ENCODE measurements at regions not wholly inside any gene's neighbourhood (a gene's known extent, or its start where the extent isn't known, plus 50 kb on each side); places are given as distances from the start of the nearest gene placed in this dataset.
"Not testable (repeated sequence)": the region's sequence is repeated elsewhere in the genome, so short reads cannot be mapped to it uniquely, and the experiment has no call there.

DNA sequence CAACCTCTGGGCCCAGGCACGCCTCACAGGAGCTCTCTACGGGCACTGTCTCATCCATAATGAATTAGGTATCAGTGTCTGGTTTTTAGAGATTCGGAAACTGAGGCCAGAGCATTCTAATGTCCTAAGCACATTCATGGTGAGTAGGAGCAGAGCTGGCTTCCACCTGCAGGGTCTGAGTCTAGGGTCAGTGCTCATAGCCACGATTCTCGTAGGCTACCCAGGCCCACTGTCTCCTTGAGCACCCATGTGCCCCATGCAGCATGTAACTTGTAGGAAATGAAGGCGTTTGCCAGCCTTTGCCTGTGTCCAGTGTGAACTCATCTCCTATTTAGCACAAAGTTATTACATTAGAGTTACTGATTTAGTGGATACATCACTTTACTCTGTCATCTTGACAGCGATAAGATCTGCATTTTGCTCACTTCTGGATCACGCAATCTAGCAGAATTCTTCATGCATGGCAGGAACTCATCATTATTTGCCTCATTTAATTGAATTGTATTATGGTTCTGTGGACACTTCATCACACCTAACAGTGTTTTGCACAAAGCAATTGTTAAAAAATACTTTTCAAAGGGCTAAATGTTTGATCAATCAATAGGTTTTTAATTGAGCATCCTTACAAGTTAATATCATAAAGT lies 205.3 kb upstream of the SULF2 start:
- no peak overlapping the region for H3K4me3 ChIP-seq
- TF ChIP-seq, protein P1, sequence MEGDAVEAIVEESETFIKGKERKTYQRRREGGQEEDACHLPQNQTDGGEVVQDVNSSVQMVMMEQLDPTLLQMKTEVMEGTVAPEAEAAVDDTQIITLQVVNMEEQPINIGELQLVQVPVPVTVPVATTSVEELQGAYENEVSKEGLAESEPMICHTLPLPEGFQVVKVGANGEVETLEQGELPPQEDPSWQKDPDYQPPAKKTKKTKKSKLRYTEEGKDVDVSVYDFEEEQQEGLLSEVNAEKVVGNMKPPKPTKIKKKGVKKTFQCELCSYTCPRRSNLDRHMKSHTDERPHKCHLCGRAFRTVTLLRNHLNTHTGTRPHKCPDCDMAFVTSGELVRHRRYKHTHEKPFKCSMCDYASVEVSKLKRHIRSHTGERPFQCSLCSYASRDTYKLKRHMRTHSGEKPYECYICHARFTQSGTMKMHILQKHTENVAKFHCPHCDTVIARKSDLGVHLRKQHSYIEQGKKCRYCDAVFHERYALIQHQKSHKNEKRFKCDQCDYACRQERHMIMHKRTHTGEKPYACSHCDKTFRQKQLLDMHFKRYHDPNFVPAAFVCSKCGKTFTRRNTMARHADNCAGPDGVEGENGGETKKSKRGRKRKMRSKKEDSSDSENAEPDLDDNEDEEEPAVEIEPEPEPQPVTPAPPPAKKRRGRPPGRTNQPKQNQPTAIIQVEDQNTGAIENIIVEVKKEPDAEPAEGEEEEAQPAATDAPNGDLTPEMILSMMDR (IDR thresholded peaks at IDR 0.05), result no peak
- intact Hi-C loops (cut with DNase I; ENCODE audit: low total_unique reads), result no loop called here
- H3K36me3 ChIP-seq, result no peaks in the 10 kb centered on the region
- H3K9me3 ChIP-seq, result peaks cover 0 to 10% (median 7%) of the 10 kb centered on the region in 3 donors
- no peak for DNase-seq
- no peak overlapping the region for H3K27ac ChIP-seq
- H3K4me1 ChIP-seq, result no peaks in the 10 kb centered on the region
- H3K27me3 ChIP-seq, result peaks cover 0 to 5% of the 10 kb centered on the region in 2 donors

DNA sequence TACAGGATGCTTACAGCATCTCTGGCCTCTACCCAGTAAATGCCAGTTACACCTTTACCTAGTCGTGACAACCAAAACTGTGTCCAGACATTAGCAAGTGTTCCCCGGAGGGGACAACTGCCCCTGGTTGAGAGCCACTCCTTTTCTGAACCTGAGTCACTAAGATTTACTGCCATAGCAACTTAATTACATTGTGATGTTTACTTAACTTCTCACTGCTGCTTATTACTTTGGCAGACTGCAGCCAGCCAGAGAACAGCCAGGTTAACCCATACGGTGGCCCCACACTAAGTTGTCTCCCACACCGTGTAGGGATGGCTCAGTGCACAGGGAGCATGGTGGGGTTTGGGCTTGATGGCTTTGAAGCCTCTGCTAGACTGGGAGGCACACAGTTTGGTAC lies 204.7 kb upstream of the SULF2 start:
- intact Hi-C loops (cut with DNase I; ENCODE audit: low total_unique reads), result no loop called here
- H3K27me3 ChIP-seq, result peaks cover 0 to 5% of the 10 kb centered on the region in 2 donors
- no peak overlapping the region for H3K4me3 ChIP-seq
- peaks cover 0 to 10% (median 7%) of the 10 kb centered on the region in 3 donors for H3K9me3 ChIP-seq
- no peak overlapping the region for H3K27ac ChIP-seq
- H3K36me3 ChIP-seq, result no peaks in the 10 kb centered on the region
- TF ChIP-seq, protein P1 (IDR thresholded peaks at IDR 0.05), result no peak
- H3K4me1 ChIP-seq, result no peaks in the 10 kb centered on the region
- no peak for DNase-seq

DNA sequence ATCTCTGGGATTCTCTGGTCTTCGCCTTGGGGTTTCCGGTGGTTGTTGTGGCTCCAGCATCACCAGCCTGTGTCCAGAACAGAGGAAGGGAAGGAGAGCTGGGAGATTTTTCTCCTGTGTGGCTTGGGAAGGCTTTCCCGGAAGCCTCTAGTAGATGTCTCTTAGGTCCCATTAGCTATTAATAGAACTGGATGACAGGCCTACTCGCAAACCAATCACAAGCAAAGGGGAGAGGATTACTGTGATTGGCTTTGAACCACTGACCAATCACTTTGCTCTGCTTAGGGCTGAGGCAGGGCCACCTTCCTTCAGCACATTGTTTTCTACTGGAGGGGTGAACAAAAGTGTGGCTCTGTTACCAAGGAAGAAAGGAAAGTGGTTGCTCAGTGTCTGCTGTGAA lies 203.4 kb upstream of the SULF2 start:
- H3K4me3 ChIP-seq, result no peak overlapping the region
- DNase-seq, result no peak
- no peaks in the 10 kb centered on the region for H3K4me1 ChIP-seq
- intact Hi-C loops (cut with DNase I; ENCODE audit: low total_unique reads), result no loop called here
- no peak overlapping the region for H3K27ac ChIP-seq
- H3K27me3 ChIP-seq, result peaks cover 0 to 8% of the 10 kb centered on the region in 2 donors
- peaks cover 0 to 10% (median 7%) of the 10 kb centered on the region in 3 donors for H3K9me3 ChIP-seq
- TF ChIP-seq, protein P1 (IDR thresholded peaks at IDR 0.05), result no peak
- no peaks in the 10 kb centered on the region for H3K36me3 ChIP-seq

DNA sequence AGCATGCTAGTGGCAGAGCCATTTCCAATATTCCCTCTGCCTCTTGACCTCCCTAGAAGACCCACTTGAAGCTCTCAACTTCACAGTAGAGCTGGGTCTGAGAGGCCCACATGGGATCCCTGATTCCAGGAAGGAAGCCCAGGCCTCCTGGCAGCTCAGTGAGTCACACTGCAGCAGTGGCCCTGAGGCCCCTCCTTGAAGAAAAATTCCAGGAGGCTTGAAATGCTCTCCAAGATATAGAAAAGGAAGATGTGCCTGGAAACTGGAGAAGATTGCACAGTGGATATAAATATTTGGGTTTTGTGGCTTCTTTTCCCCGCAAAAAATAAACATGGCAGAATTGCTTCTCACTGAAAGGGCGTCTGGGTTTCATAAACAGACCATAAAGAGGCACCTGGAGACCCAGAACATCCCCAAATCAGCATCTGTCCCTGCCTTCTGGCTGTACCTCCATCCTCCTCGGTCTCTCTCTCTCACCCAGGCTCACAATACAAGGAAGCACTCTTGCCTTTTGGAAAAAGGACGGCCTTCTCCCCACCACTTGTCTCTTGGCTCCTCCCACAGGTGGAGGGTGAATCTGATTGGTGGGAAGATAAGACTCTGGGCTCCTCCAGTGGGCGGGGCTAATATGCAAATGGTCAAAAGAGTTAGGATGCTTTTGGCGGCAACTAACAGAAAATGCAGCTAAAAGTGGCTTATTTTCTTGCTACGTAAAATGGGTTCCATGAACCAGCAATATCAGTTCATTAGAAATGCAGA lies 200.0 kb upstream of the SULF2 start:
- no peaks in the 10 kb centered on the region for H3K9me3 ChIP-seq
- no peak overlapping the region for H3K27ac ChIP-seq
- DNase-seq, result no peak
- H3K27me3 ChIP-seq, result peaks cover 0 to 13% of the 10 kb centered on the region in 2 donors
- H3K36me3 ChIP-seq, result no peaks in the 10 kb centered on the region
- H3K4me1 ChIP-seq, result no peaks in the 10 kb centered on the region
- TF ChIP-seq, protein P1 (IDR thresholded peaks at IDR 0.05), result no peak
- intact Hi-C loops (cut with DNase I; ENCODE audit: low total_unique reads), result no loop called here
- no peak overlapping the region for H3K4me3 ChIP-seq

DNA sequence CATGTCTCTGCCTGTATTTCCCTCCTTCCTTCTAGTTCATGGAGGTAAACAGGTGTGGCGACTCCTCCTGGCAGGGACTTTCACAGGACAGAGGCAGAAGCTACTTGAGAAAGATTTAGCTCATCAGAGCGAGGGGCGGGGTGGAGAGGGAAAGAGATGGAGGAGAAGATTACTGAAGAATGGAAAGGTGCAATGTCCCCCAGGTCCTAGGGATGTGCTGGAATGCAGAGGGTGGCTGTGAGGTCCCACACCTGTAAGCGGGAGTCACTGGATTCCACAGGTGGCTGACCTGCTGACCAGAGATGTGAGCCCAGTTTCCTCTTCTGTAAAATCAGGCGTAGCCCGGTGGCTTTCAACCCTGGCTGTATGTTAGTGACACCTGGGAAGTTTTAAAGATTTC lies 199.2 kb upstream of the SULF2 start:
- H3K27me3 ChIP-seq, result peaks cover 0 to 13% of the 10 kb centered on the region in 2 donors
- H3K27ac ChIP-seq, result no peak overlapping the region
- TF ChIP-seq, protein P1 (IDR thresholded peaks at IDR 0.05), result no peak
- intact Hi-C loops (cut with DNase I; ENCODE audit: low total_unique reads), result no loop called here
- H3K4me1 ChIP-seq, result no peaks in the 10 kb centered on the region
- H3K4me3 ChIP-seq, result no peak overlapping the region
- DNase-seq, result no peak
- no peaks in the 10 kb centered on the region for H3K36me3 ChIP-seq
- no peaks in the 10 kb centered on the region for H3K9me3 ChIP-seq

DNA sequence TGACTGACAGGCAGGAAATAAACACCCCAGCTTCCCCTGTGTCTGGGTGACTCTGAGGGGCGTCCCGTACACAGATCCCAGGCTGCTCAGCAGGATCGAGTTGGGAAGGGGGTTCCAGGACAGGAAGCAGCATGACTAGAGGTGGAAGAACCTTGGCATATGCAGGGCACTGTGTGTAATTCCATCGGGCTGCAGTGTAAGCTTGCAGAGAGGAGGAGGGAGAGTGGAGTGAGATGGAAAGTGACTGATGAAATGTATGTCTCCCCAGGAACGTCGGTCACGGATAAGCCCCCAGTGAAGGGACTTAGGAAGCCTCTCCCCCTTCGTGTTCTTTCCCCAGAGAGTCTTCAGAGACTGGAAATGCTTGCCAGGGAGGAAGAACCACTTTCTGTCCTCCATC lies 198.4 kb upstream of the SULF2 start:
- H3K27ac ChIP-seq; H3K9me3 ChIP-seq; H3K4me1 ChIP-seq; DNase-seq; intact Hi-C loops (cut with DNase I; ENCODE audit: low total_unique reads); H3K36me3 ChIP-seq; H3K4me3 ChIP-seq: not testable (repeated sequence)
- H3K27me3 ChIP-seq, result peaks cover 0 to 13% of the 10 kb centered on the region in 2 donors
